DMS79 treated with DMSO at 0.1 percent for 48 hours (cell line): ENCODE measurements at regions not wholly inside any gene's neighbourhood (a gene's known extent, or its start where the extent isn't known, plus 50 kb on each side); places are given as distances from the start of the nearest gene placed in this dataset.

Experiments
- DNase-seq: peaks from one replicate; lab custom pipeline; 2025; lab: John Stamatoyannopoulos, UW

GRCh38 chr22:44591146-44591790 is 93.2 kb upstream of the RTL6 start:
- no peak for DNase-seq

GRCh38 chr22:44590291-44590690 is 92.3 kb upstream of the RTL6 start:
- no peak for DNase-seq

GRCh38 chr22:44589831-44590230 is 91.8 kb upstream of the RTL6 start:
- no peak for DNase-seq

GRCh38 chr22:44588348-44588747 is 90.3 kb upstream of the RTL6 start:
- DNase-seq = no peak

GRCh38 chr22:44587737-44588310 is 89.8 kb upstream of the RTL6 start:
- DNase-seq = no peak

GRCh38 chr22:44586999-44587736 is 89.1 kb upstream of the RTL6 start:
- peak; percentile 65 for DNase-seq

GRCh38 chr22:44586351-44586990 is 88.4 kb upstream of the RTL6 start:
- peak; percentile 62 for DNase-seq

GRCh38 chr22:44585559-44586350 is 87.7 kb upstream of the RTL6 start:
- no peak for DNase-seq

GRCh38 chr22:44584256-44584902 is 86.3 kb upstream of the RTL6 start:
- no peak for DNase-seq

- DNase-seq = no peak
Measured at GRCh38 chr22:44583854-44584253, 85.8 kb upstream of the RTL6 start.

GRCh38 chr22:44583061-44583760 is 85.2 kb upstream of the RTL6 start:
- DNase-seq = no peak

GRCh38 chr22:44582016-44582415 is 84.0 kb upstream of the RTL6 start:
- DNase-seq = no peak

- no peak for DNase-seq
Measured at GRCh38 chr22:44581096-44581435, 83.0 kb upstream of the RTL6 start.

- no peak for DNase-seq
Measured at GRCh38 chr22:44580176-44581095, 82.4 kb upstream of the RTL6 start.

GRCh38 chr22:44578516-44579230 is 80.6 kb upstream of the RTL6 start:
- no peak for DNase-seq

GRCh38 chr22:44578110-44578457 is 80.1 kb upstream of the RTL6 start:
- no peak for DNase-seq

- no peak for DNase-seq
Measured at GRCh38 chr22:44577391-44578109, 79.5 kb upstream of the RTL6 start.

- DNase-seq = no peak
Measured at GRCh38 chr22:44576311-44577260, 78.6 kb upstream of the RTL6 start.
